MM.1S (cell line): ENCODE measurements at regions not wholly inside any gene's neighbourhood (a gene's known extent, or its start where the extent isn't known, plus 50 kb on each side); places are given as distances from the start of the nearest gene placed in this dataset.
"Not testable (repeated sequence)": the region's sequence is repeated elsewhere in the genome, so short reads cannot be mapped to it uniquely, and the experiment has no call there.

Experiments
- EZH2 ChIP-seq: fragments of 300-600 bp; sonication (generic); optimal IDR thresholded peaks from 2 replicates; pipeline ENCODE3; 2017; ENCODE audit warnings: low read depth, mild to moderate bottlenecking, antibody characterized with exemption, low read length, mixed read lengths
- EZH2phosphoT487 ChIP-seq: fragments of 300-600 bp; sonication (generic); IDR thresholded peaks from 2 replicates; pipeline ENCODE4 v1.6.1; 2018; ENCODE audit warnings: antibody characterized with exemption, low read length
- TF ChIP-seq, protein P1 (sequence below): fragments of 300-600 bp; sonication (generic); IDR thresholded peaks from 2 replicates; pipeline ENCODE4 v1.5.1; 2016; ENCODE audit warnings: antibody characterized with exemption, low read length, mixed read lengths

DNA sequence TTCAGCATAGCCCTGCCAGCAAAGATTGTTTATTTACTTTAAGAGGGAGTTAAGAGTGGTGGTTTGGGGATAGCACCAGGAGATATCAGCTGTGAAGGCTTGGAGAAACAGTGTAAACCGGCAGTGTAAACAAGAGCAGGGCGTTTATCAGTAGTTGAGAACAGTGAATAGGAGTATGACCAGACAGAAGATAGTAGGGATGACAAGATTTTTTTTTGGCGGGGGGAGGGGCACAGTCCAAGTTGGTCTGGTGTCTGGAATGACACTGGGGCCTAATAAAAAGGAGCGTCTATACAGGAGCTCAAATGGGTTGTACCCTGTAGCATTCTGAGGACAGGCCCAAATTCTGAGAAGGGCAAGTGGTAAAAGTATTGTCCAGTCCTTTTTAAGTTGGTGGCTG lies 433.4 kb upstream of the NDST3 start:
- TF ChIP-seq, protein P1, sequence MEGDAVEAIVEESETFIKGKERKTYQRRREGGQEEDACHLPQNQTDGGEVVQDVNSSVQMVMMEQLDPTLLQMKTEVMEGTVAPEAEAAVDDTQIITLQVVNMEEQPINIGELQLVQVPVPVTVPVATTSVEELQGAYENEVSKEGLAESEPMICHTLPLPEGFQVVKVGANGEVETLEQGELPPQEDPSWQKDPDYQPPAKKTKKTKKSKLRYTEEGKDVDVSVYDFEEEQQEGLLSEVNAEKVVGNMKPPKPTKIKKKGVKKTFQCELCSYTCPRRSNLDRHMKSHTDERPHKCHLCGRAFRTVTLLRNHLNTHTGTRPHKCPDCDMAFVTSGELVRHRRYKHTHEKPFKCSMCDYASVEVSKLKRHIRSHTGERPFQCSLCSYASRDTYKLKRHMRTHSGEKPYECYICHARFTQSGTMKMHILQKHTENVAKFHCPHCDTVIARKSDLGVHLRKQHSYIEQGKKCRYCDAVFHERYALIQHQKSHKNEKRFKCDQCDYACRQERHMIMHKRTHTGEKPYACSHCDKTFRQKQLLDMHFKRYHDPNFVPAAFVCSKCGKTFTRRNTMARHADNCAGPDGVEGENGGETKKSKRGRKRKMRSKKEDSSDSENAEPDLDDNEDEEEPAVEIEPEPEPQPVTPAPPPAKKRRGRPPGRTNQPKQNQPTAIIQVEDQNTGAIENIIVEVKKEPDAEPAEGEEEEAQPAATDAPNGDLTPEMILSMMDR = not testable (repeated sequence)
- not testable (repeated sequence) for TF ChIP-seq EZH2, EZH2phosphoT487
